B cell (primary cell): ENCODE measurements at regions not wholly inside any gene's neighbourhood (a gene's known extent, or its start where the extent isn't known, plus 50 kb on each side); places are given as distances from the start of the nearest gene placed in this dataset.

Experiments
- CTCF ChIP-seq: fragments of 200-600 bp; IDR thresholded peaks from one replicate; pipeline ENCODE4 v1.8.0; 2022; ENCODE audit warnings: antibody characterized with exemption, mild to moderate bottlenecking
- EZH2 ChIP-seq: IDR thresholded peaks from 2 replicates; pipeline ENCODE4 v1.6.1; 2012; ENCODE audit warnings: borderline replicate concordance, low read depth, mild to moderate bottlenecking, moderate library complexity, low read length; ENCODE audit not compliant: insufficient read depth, poor library complexity, severe bottlenecking

- no peak for TF ChIP-seq CTCF
- TF ChIP-seq EZH2 = no peak
These were observed 137.1 kb downstream of the LY86 start for GRCh38 chr6:6725468-6726209.
